ENCODE measurements at regions not wholly inside any gene's neighbourhood (a gene's known extent, or its start where the extent isn't known, plus 50 kb on each side); places are given as distances from the start of the nearest gene placed in this dataset.

DNA sequence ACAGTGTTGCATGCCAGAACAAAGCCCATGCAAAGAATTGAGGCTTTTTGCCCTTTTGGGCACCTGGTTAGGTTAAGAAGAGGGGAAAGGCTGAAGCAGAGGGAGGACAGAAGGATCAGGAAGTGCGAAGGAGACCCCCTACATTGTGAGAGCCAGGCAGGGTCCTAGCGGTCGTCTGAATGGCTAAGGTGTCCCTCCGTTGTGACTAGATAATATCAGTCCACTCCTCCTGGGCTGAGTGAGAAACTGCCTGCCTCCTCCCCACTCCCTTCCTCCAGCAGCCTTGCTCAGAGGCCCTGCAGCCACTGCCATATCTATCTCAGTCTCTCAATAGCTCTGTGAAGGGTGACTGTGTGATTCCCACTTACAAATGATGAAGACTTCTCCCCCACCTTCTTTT is 75.1 kb downstream of the WSB1 start:
- no peak for TF ChIP-seq ZNF785 (tag by site-specific recombination; IDR thresholded peaks at IDR 0.05)
- TF ChIP-seq ZNF335 (tag by site-specific recombination; conservative IDR thresholded peaks at IDR 0.05) = no peak
- no peak for TF ChIP-seq YY1 (tag by site-specific recombination; IDR thresholded peaks at IDR 0.05)
- TF ChIP-seq, protein P1, sequence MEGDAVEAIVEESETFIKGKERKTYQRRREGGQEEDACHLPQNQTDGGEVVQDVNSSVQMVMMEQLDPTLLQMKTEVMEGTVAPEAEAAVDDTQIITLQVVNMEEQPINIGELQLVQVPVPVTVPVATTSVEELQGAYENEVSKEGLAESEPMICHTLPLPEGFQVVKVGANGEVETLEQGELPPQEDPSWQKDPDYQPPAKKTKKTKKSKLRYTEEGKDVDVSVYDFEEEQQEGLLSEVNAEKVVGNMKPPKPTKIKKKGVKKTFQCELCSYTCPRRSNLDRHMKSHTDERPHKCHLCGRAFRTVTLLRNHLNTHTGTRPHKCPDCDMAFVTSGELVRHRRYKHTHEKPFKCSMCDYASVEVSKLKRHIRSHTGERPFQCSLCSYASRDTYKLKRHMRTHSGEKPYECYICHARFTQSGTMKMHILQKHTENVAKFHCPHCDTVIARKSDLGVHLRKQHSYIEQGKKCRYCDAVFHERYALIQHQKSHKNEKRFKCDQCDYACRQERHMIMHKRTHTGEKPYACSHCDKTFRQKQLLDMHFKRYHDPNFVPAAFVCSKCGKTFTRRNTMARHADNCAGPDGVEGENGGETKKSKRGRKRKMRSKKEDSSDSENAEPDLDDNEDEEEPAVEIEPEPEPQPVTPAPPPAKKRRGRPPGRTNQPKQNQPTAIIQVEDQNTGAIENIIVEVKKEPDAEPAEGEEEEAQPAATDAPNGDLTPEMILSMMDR (tag by site-specific recombination; IDR thresholded peaks at IDR 0.05) = no peak
- no peak for TF ChIP-seq ZNF133 (tag by site-specific recombination; IDR thresholded peaks at IDR 0.05)
- TF ChIP-seq, protein P2, sequence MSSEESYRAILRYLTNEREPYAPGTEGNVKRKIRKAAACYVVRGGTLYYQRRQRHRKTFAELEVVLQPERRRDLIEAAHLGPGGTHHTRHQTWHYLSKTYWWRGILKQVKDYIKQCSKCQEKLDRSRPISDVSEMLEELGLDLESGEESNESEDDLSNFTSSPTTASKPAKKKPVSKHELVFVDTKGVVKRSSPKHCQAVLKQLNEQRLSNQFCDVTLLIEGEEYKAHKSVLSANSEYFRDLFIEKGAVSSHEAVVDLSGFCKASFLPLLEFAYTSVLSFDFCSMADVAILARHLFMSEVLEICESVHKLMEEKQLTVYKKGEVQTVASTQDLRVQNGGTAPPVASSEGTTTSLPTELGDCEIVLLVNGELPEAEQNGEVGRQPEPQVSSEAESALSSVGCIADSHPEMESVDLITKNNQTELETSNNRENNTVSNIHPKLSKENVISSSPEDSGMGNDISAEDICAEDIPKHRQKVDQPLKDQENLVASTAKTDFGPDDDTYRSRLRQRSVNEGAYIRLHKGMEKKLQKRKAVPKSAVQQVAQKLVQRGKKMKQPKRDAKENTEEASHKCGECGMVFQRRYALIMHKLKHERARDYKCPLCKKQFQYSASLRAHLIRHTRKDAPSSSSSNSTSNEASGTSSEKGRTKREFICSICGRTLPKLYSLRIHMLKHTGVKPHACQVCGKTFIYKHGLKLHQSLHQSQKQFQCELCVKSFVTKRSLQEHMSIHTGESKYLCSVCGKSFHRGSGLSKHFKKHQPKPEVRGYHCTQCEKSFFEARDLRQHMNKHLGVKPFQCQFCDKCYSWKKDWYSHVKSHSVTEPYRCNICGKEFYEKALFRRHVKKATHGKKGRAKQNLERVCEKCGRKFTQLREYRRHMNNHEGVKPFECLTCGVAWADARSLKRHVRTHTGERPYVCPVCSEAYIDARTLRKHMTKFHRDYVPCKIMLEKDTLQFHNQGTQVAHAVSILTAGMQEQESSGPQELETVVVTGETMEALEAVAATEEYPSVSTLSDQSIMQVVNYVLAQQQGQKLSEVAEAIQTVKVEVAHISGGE (tag by site-specific recombination; conservative IDR thresholded peaks at IDR 0.05; ENCODE audit: low read depth) = no peak
- no peak for TF ChIP-seq ZFP3 (tag by site-specific recombination; IDR thresholded peaks at IDR 0.05; ENCODE audit: low read depth)
- TF ChIP-seq, protein P3, sequence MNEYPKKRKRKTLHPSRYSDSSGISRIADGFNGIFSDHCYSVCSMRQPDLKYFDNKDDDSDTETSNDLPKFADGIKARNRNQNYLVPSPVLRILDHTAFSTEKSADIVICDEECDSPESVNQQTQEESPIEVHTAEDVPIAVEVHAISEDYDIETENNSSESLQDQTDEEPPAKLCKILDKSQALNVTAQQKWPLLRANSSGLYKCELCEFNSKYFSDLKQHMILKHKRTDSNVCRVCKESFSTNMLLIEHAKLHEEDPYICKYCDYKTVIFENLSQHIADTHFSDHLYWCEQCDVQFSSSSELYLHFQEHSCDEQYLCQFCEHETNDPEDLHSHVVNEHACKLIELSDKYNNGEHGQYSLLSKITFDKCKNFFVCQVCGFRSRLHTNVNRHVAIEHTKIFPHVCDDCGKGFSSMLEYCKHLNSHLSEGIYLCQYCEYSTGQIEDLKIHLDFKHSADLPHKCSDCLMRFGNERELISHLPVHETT (tag by site-specific recombination; IDR thresholded peaks at IDR 0.05) = no peak
- TF ChIP-seq ZNF416 (tag by site-specific recombination; IDR thresholded peaks at IDR 0.05) = no peak
- TF ChIP-seq BCL11B (tag by site-specific recombination; IDR thresholded peaks at IDR 0.05; ENCODE audit: low read depth) = no peak
- TF ChIP-seq ZNF37A (tag by site-specific recombination; IDR thresholded peaks at IDR 0.05) = no peak
- no peak for TF ChIP-seq ZNF114 (tag by site-specific recombination; IDR thresholded peaks at IDR 0.05)
- no peak for TF ChIP-seq HOXA7 (CRISPR knock-in tag; IDR thresholded peaks at IDR 0.05; ENCODE audit: borderline replicate concordance)
